ENCODE measurements at regions not wholly inside any gene's neighbourhood (a gene's known extent, or its start where the extent isn't known, plus 50 kb on each side); places are given as distances from the start of the nearest gene placed in this dataset.

DNA sequence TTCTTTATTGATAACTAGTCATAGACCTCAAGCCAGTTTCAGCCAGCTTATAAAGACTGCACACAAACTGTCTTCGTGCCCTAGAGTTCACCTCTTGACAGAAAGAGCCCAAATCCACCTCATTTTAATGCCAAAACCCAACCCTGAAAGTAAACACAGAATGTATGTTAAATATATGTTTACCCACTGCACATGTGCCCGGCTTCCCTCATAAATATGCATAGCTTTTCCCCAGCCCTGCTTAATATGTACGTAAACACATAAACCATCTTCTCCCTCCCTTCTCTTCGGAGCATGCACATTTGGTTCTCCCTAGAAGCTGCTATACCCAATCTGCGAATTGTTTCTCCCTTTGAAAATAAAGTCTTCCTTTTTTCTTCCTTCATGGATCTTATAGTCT is 73.9 kb upstream of the XIRP2 start:
- no peaks in the 10 kb centered on the region for H3F3A ChIP-seq (replicated peaks; ENCODE audit: insufficient read depth)
- no peaks in the 10 kb centered on the region for H3K4me1 ChIP-seq (ENCODE audit: control insufficient read depth in 1 of 2, insufficient read depth in 2 of 2, low read depth in 1 of 2, low read length in 1 of 2)
- no peaks in the 10 kb centered on the region for H3K79me2 ChIP-seq (ENCODE audit: insufficient read depth)
- no peak for DNase-seq
- no peak overlapping the region for H3K27ac ChIP-seq (ENCODE audit: low read depth in 2 of 2, low read length in 1 of 2)
- no peak overlapping the region for H3K4me3 ChIP-seq (ENCODE audit: low read depth in 2 of 2, low read length in 1 of 2)
- H3K9me3 ChIP-seq = no peaks in the 10 kb centered on the region
- H2AFZ ChIP-seq (ENCODE audit: low read depth) = no peak overlapping the region
- WGBS (ENCODE audit: low lambda C conversion rate) = 43% methylated on average over 5 of the region's 5 CpGs
- ChIA-PET POLR2A (no interaction called here), CTCF (interaction anchor here (1.4 kb wide), 1 partner anchor 9 kb away, joined by 3 read pairs; no protein-coding TSS in a partner anchor)
- TF ChIP-seq EZH2phosphoT487 (IDR thresholded peaks at IDR 0.05; ENCODE audit: borderline replicate concordance, low read depth) = no peak
- TF ChIP-seq FOSL2 (IDR thresholded peaks at IDR 0.05; ENCODE audit: borderline replicate concordance, low read depth) = no peak
- TF ChIP-seq TAF1 (IDR thresholded peaks at IDR 0.05; ENCODE audit: borderline replicate concordance, low read depth, low read length) = no peak
- TF ChIP-seq, protein P1, sequence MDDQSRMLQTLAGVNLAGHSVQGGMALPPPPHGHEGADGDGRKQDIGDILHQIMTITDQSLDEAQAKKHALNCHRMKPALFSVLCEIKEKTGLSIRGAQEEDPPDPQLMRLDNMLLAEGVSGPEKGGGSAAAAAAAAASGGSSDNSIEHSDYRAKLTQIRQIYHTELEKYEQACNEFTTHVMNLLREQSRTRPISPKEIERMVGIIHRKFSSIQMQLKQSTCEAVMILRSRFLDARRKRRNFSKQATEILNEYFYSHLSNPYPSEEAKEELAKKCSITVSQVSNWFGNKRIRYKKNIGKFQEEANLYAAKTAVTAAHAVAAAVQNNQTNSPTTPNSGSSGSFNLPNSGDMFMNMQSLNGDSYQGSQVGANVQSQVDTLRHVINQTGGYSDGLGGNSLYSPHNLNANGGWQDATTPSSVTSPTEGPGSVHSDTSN (IDR thresholded peaks at IDR 0.05) = no peak
- TF ChIP-seq FOXM1 (IDR thresholded peaks at IDR 0.05; ENCODE audit: low read depth) = no peak
- no peaks in the 10 kb centered on the region for H3K36me3 ChIP-seq (replicated peaks in 1 of 2; ENCODE audit: control insufficient read depth in 1 of 2, insufficient read depth in 2 of 2, low read length in 1 of 2)
- H3K4me2 ChIP-seq = no peak overlapping the region
- no peaks in the 10 kb centered on the region for H4K20me1 ChIP-seq (ENCODE audit: insufficient read depth)
- H3K9ac ChIP-seq = no peak overlapping the region
- no peaks in the 10 kb centered on the region for H3K9me2 ChIP-seq
- H3K27me3 ChIP-seq (ENCODE audit: insufficient read depth) = no peaks in the 10 kb centered on the region

DNA sequence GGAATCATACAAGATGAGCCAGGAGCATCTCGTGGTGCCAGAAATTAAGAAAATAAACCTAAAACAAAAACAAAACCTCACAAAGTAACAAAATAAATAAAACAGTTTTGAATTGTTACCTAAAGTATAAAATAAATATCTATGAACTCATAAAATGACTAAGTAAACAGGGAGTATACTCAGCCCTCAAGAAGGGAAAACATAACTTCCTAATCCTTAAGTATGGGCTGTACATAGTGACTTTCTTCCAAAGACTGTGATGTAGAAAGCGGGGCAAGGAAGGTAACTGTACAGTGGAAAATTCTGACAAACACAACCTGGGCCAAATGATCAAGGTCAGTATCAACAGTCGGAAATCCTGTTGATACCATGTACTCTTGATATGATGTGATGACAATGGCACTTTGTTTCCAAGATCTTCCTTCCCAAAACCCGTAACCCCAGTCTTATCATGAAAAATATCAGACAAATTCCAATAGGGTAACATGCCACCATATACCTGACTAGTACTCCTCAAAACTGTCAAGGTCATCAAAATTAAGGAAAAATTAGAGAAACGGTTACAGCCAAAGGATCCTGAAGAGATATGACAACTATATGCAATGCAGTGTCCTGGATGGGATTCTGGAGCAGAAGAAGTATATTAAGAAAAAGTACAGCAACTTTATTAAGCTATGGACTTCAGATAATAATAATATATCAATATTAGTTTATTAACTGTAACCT is 76.0 kb upstream of the XIRP2 start:
- Histone ChIP-seq H3K9me2 (no peaks in the 10 kb centered on the region), H3K27me3 (ENCODE audit: insufficient read depth) (no peaks in the 10 kb centered on the region), H3K4me1 (ENCODE audit: control insufficient read depth in 1 of 2, insufficient read depth in 2 of 2, low read depth in 1 of 2, low read length in 1 of 2) (no peaks in the 10 kb centered on the region), H3F3A (replicated peaks; ENCODE audit: insufficient read depth) (no peaks in the 10 kb centered on the region), H3K4me3 (ENCODE audit: low read depth in 2 of 2, low read length in 1 of 2) (no peak overlapping the region), H4K20me1 (ENCODE audit: insufficient read depth) (no peaks in the 10 kb centered on the region), H3K4me2 (no peak overlapping the region), H3K36me3 (replicated peaks in 1 of 2; ENCODE audit: control insufficient read depth in 1 of 2, insufficient read depth in 2 of 2, low read length in 1 of 2) (no peaks in the 10 kb centered on the region), H3K27ac (ENCODE audit: low read depth in 2 of 2, low read length in 1 of 2) (no peak overlapping the region), H3K9ac (no peak overlapping the region), H3K79me2 (ENCODE audit: insufficient read depth) (no peaks in the 10 kb centered on the region), H2AFZ (ENCODE audit: low read depth) (no peak overlapping the region), H3K9me3 (no peaks in the 10 kb centered on the region)
- CTCF ChIA-PET = no interaction called here
- TF ChIP-seq, protein P2, sequence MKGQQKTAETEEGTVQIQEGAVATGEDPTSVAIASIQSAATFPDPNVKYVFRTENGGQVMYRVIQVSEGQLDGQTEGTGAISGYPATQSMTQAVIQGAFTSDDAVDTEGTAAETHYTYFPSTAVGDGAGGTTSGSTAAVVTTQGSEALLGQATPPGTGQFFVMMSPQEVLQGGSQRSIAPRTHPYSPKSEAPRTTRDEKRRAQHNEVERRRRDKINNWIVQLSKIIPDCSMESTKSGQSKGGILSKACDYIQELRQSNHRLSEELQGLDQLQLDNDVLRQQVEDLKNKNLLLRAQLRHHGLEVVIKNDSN (IDR thresholded peaks at IDR 0.05; ENCODE audit: borderline replicate concordance, low read depth) = no peak
- no peak for TF ChIP-seq FOSL2 (IDR thresholded peaks at IDR 0.05; ENCODE audit: borderline replicate concordance, low read depth)
- no peak for DNase-seq
- 52% methylated on average over 5 of the region's 5 CpGs for WGBS (ENCODE audit: low lambda C conversion rate)
- POLR2A ChIA-PET = no interaction called here

DNA sequence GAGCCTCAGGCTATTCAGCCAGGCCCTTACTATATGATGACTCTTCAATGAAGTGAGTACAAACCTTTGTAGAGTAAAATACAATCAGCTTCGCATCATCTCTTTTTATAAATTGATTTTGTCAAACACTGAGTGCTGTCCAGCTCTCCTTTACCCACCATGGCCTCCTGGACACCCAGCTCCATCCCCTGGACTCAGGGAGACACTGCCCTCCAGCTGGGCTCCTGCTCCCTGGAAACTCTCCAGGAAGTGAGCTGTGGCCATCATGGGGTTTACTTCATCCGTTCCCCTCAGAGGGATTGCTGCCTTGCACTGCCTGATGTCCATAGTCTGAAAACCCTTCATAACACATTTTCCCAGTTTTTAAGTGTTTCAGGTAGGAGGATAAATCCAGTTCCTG is 82.5 kb upstream of the XIRP2 start:
- H4K20me1 ChIP-seq (ENCODE audit: insufficient read depth) = no peaks in the 10 kb centered on the region
- ChIA-PET CTCF (interaction anchor here (0.9 to 1.1 kb wide), 2 partner anchors 9 to 20 kb away, joined by 3 to 4 read pairs; no protein-coding TSS in a partner anchor), POLR2A (no interaction called here)
- DNase-seq = no peak
- no peaks in the 10 kb centered on the region for H3K9me2 ChIP-seq
- no peak overlapping the region for H2AFZ ChIP-seq (ENCODE audit: low read depth)
- no peak overlapping the region for H3K9ac ChIP-seq
- H3F3A ChIP-seq (replicated peaks; ENCODE audit: insufficient read depth) = no peaks in the 10 kb centered on the region
- no peaks in the 10 kb centered on the region for H3K9me3 ChIP-seq
- no peaks in the 10 kb centered on the region for H3K36me3 ChIP-seq (replicated peaks in 1 of 2; ENCODE audit: control insufficient read depth in 1 of 2, insufficient read depth in 2 of 2, low read length in 1 of 2)
- H3K4me3 ChIP-seq (ENCODE audit: low read depth in 2 of 2, low read length in 1 of 2) = no peak overlapping the region
- no peak overlapping the region for H3K27ac ChIP-seq (ENCODE audit: low read depth in 2 of 2, low read length in 1 of 2)
- H3K27me3 ChIP-seq (ENCODE audit: insufficient read depth) = no peaks in the 10 kb centered on the region
- no peaks in the 10 kb centered on the region for H3K79me2 ChIP-seq (ENCODE audit: insufficient read depth)
- WGBS (ENCODE audit: low lambda C conversion rate) = 56% methylated on average over 2 of the region's 2 CpGs
- no peak overlapping the region for H3K4me2 ChIP-seq
- H3K4me1 ChIP-seq (ENCODE audit: control insufficient read depth in 1 of 2, insufficient read depth in 2 of 2, low read depth in 1 of 2, low read length in 1 of 2) = peaks cover 0 to 8% of the 10 kb centered on the region in 2 experiments; a peak in 2 of 4 replicates
- TF ChIP-seq, protein P1 (IDR thresholded peaks at IDR 0.05) = no peak
- TF ChIP-seq EP300 (IDR thresholded peaks at IDR 0.05; ENCODE audit: borderline replicate concordance in 1 of 2, low read depth in 1 of 2, low read length in 1 of 2) = no peak
- no peak for TF ChIP-seq SIN3A (IDR thresholded peaks at IDR 0.05; ENCODE audit: borderline replicate concordance, low read depth, low read length)
- TF ChIP-seq, protein P3, sequence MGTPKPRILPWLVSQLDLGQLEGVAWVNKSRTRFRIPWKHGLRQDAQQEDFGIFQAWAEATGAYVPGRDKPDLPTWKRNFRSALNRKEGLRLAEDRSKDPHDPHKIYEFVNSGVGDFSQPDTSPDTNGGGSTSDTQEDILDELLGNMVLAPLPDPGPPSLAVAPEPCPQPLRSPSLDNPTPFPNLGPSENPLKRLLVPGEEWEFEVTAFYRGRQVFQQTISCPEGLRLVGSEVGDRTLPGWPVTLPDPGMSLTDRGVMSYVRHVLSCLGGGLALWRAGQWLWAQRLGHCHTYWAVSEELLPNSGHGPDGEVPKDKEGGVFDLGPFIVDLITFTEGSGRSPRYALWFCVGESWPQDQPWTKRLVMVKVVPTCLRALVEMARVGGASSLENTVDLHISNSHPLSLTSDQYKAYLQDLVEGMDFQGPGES (IDR thresholded peaks at IDR 0.05; ENCODE audit: low read depth, low read length) = no peak
- TF ChIP-seq, protein P4, sequence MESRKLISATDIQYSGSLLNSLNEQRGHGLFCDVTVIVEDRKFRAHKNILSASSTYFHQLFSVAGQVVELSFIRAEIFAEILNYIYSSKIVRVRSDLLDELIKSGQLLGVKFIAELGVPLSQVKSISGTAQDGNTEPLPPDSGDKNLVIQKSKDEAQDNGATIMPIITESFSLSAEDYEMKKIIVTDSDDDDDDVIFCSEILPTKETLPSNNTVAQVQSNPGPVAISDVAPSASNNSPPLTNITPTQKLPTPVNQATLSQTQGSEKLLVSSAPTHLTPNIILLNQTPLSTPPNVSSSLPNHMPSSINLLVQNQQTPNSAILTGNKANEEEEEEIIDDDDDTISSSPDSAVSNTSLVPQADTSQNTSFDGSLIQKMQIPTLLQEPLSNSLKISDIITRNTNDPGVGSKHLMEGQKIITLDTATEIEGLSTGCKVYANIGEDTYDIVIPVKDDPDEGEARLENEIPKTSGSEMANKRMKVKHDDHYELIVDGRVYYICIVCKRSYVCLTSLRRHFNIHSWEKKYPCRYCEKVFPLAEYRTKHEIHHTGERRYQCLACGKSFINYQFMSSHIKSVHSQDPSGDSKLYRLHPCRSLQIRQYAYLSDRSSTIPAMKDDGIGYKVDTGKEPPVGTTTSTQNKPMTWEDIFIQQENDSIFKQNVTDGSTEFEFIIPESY (IDR thresholded peaks at IDR 0.05; ENCODE audit: borderline replicate concordance, low read depth) = no peak
- no peak for TF ChIP-seq GABPA (IDR thresholded peaks at IDR 0.05; ENCODE audit: low read depth)
- TF ChIP-seq RCOR1 (IDR thresholded peaks at IDR 0.05; ENCODE audit: low read length) = no peak

Data from SK-N-SH (cell line).